Neuronal stem cell (in vitro differentiated cells): ENCODE measurements at regions not wholly inside any gene's neighbourhood (a gene's known extent, or its start where the extent isn't known, plus 50 kb on each side); places are given as distances from the start of the nearest gene placed in this dataset.
A peak's percentile ranks its signal among the peaks of the same experiment; 100 is the strongest.

ENCODE experiments used
- DNase-seq: peaks from one replicate; pipeline ENCODE4 v3.0.0-alpha.2; 2013; ENCODE audit warnings: low spot score
- H2AFZ ChIP-seq: one replicate; pipeline ENCODE4 v1.6.1; 2013; ENCODE audit warnings: mild to moderate bottlenecking, low read length, inconsistent platforms
- H2AK5ac ChIP-seq: 2 replicates; pipeline ENCODE4 v1.6.1; 2013; ENCODE audit warnings: low read depth, mild to moderate bottlenecking, inconsistent platforms, low read length, moderate library complexity, mixed read lengths
- H2BK120ac ChIP-seq: 2 replicates; pipeline ENCODE4 v1.6.1; 2013; ENCODE audit warnings: low read depth, mild to moderate bottlenecking, inconsistent platforms, low read length, moderate library complexity, mixed read lengths
- H2BK12ac ChIP-seq: one replicate; pipeline ENCODE4 v1.6.1; 2013; ENCODE audit warnings: low read length, inconsistent platforms
- H2BK15ac ChIP-seq: 2 replicates; pipeline ENCODE4 v1.6.1; 2013; ENCODE audit warnings: mild to moderate bottlenecking, low read length, inconsistent platforms, mixed read lengths
- H2BK5ac ChIP-seq: one replicate; pipeline ENCODE4 v1.6.1; 2013; ENCODE audit warnings: inconsistent platforms, mild to moderate bottlenecking, low read length, moderate library complexity
- H3K14ac ChIP-seq: one replicate; pipeline ENCODE4 v1.6.1; 2013; ENCODE audit warnings: low read length, inconsistent platforms
- H3K18ac ChIP-seq: 2 replicates; pipeline ENCODE4 v1.6.1; 2013; ENCODE audit warnings: low read length, inconsistent platforms
- H3K23ac ChIP-seq: 2 replicates; pipeline ENCODE4 v1.6.1; 2013; ENCODE audit warnings: low read depth, mild to moderate bottlenecking, mixed read lengths, low read length, inconsistent platforms; ENCODE audit not compliant: poor library complexity
- H3K27ac ChIP-seq: replicated peaks from 3 replicates; pipeline ENCODE4 v1.5.1; 2013; ENCODE audit warnings: low read length, inconsistent platforms
- H3K27me3 ChIP-seq, 3 experiments: 2 replicates each; pipeline ENCODE4 v1.6.1; 2013; ENCODE audit warnings: low read length in 3 of 3, mild to moderate bottlenecking in 2 of 3, inconsistent platforms in 1 of 3, low read depth in 1 of 3, mixed read lengths in 1 of 3, moderate library complexity in 1 of 3; ENCODE audit not compliant: control insufficient read depth in 3 of 3, insufficient read depth in 3 of 3
- H3K36me3 ChIP-seq, 2 donors: replicated peaks in 1 of 2; 2 replicates each; pipeline ENCODE4 v1.6.1; 2013; ENCODE audit warnings: low read length in 2 of 2; ENCODE audit not compliant: control insufficient read depth in 2 of 2, insufficient read depth in 2 of 2
- H3K4ac ChIP-seq: 2 replicates; pipeline ENCODE4 v1.6.1; 2013; ENCODE audit warnings: inconsistent platforms, mild to moderate bottlenecking, low read length, moderate library complexity
- H3K4me1 ChIP-seq, 2 donors: 1 replicate in 1 of 2; 2 replicates in 1 of 2; pipeline ENCODE4 v1.6.1; 2013; ENCODE audit warnings: low read length in 2 of 2, low read depth in 1 of 2; ENCODE audit not compliant: control insufficient read depth in 2 of 2, insufficient read depth in 1 of 2
- H3K4me2 ChIP-seq: one replicate; pipeline ENCODE4 v1.6.1; 2013; ENCODE audit warnings: mild to moderate bottlenecking, low read length, inconsistent platforms; ENCODE audit not compliant: insufficient read depth, poor library complexity, severe bottlenecking
- H3K4me3 ChIP-seq, 2 donors: 2 replicates each; pipeline ENCODE4 v1.5.1; 2013; ENCODE audit warnings: low read length in 2 of 2, mild to moderate bottlenecking in 2 of 2, inconsistent platforms in 1 of 2, moderate library complexity in 1 of 2
- H3K79me1 ChIP-seq: one replicate; pipeline ENCODE4 v1.6.1; 2013; ENCODE audit warnings: low read depth, mild to moderate bottlenecking, inconsistent platforms, low read length, moderate library complexity
- H3K9ac ChIP-seq: one replicate; pipeline ENCODE4 v1.6.1; 2013; ENCODE audit warnings: mild to moderate bottlenecking, low read depth, low read length, inconsistent platforms; ENCODE audit not compliant: poor library complexity
- H3K9me3 ChIP-seq, 2 donors: replicated peaks in 1 of 2; 2 replicates each; pipeline versions ENCODE3 to v1.6.1; 2013; ENCODE audit warnings: low read length in 2 of 2, mild to moderate bottlenecking in 2 of 2, inconsistent platforms in 1 of 2, low read depth in 1 of 2, mixed read lengths in 1 of 2, moderate library complexity in 1 of 2; ENCODE audit not compliant: control insufficient read depth in 2 of 2, insufficient read depth in 1 of 2
- H4K8ac ChIP-seq: one replicate; pipeline ENCODE4 v1.6.1; 2013; ENCODE audit warnings: low read depth, mild to moderate bottlenecking, inconsistent platforms, low read length, moderate library complexity
- H4K91ac ChIP-seq: one replicate; pipeline ENCODE4 v1.6.1; 2013; ENCODE audit warnings: low read length, low read depth, mild to moderate bottlenecking, inconsistent platforms; ENCODE audit not compliant: poor library complexity
- WGBS, 2 donors: extraction: QIAGEN DNeasy Blood & Tissue Kit; methylation state at CpG; one replicate each; pipeline ENCODE4 v1.1.7; 2013; ENCODE audit warnings: missing lambda C conversion rate in 2 of 2, mixed read lengths in 1 of 2; ENCODE audit not compliant: insufficient read length in 2 of 2, insufficient replicate concordance in 1 of 2; ENCODE audit errors: extremely low coverage in 2 of 2; 5-methylcytosine and 5-hydroxymethylcytosine counted together

DNA sequence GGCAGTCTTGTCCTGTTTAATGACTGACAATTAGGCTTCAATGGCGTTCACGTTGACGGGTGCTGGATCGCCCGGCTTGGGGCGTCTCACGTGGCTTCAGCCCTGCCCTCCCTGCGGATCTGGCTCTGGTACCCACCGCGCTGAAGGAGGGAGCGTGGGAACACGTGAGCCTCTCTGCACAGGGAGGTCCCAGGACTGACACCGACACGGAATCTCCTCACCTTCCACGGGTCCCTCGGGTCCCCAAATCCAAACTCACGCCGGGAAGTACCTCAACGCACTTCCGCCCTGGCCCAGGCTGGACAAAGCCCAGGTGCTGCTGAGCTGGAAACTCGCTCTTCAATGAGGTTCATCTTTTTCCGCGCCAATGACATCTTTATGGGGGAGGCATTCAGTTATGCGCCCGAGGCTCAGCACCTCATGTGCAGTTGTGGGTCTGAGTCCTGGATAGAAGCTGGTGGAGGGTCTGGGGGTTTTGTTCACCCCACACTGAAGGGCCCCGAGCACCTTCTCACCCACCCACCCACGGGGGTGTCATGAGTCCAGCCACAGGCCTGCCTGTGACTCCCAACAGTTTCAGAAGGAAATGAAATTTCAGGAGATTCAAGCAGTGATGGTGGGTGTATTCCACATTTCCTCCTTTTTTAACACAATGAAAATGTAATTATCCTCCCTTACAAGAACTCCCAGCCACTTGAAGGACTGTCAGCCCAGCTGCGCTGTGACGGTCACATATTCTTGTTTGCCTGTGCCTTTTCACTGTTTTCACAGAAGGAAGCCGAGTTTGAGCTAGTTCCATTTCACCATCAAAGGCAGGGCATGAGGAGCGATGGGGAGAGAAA is 251.7 kb upstream of the SFSWAP start:
- no peak overlapping the region for H2AK5ac ChIP-seq
- no peak overlapping the region for H3K9ac ChIP-seq
- H2BK120ac ChIP-seq = no peak overlapping the region
- H3K4me3 ChIP-seq = no peak overlapping the region
- no peak overlapping the region for H2BK12ac ChIP-seq
- no peak overlapping the region for H3K14ac ChIP-seq
- no peaks in the 10 kb centered on the region for H3K36me3 ChIP-seq
- peak overlapping the region; percentile 53 for H3K18ac ChIP-seq
- WGBS, 2 donors = no CpG with 5 or more reads among the region's 31 CpGs
- peak overlapping the region; percentile 76 for H2AFZ ChIP-seq
- H3K4ac ChIP-seq = no peak overlapping the region
- no peak for DNase-seq
- H4K91ac ChIP-seq = no peak overlapping the region
- no peaks in the 10 kb centered on the region for H3K9me3 ChIP-seq
- no peak overlapping the region for H3K27ac ChIP-seq
- peak overlapping the region; percentile 25 for H3K23ac ChIP-seq
- no peaks in the 10 kb centered on the region for H3K79me1 ChIP-seq
- no peaks in the 10 kb centered on the region for H3K27me3 ChIP-seq
- no peak overlapping the region for H2BK5ac ChIP-seq
- H2BK15ac ChIP-seq = peak overlapping the region; percentile 35
- H4K8ac ChIP-seq = no peak overlapping the region
- H3K4me1 ChIP-seq = peaks cover 4 to 16% of the 10 kb centered on the region in 2 donors
- no peak overlapping the region for H3K4me2 ChIP-seq

DNA sequence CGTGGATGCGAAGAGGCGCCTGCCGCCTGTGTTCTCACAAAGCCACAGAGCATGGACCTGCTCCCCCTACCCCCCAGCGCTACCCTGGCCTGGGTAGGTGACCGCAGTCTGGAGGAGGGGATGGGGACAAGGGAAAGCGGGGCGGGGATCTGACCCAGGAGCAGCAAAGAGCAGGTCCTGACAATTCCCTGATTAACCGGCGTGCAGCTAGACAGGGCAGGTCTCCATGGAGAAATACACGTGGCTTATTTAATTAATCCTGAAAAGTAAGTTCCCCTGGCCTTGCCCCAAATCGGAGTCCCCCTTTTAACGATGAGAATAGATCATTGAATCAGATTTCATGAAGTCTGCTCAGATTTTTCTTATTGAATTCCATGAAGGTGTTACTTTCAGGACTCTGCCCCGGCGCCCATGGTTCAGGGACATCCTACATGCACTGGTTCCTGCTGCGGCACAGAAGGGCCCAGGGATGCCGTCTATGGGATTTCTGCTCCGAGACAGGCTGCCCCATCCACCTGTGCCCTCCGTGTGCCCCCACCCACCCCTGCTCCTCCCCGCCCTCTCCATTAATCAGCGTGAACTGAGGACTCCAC is 251.0 kb upstream of the SFSWAP start:
- WGBS, 2 donors = no CpG with 5 or more reads among the region's 21 CpGs
- no peak overlapping the region for H2AK5ac ChIP-seq

DNA sequence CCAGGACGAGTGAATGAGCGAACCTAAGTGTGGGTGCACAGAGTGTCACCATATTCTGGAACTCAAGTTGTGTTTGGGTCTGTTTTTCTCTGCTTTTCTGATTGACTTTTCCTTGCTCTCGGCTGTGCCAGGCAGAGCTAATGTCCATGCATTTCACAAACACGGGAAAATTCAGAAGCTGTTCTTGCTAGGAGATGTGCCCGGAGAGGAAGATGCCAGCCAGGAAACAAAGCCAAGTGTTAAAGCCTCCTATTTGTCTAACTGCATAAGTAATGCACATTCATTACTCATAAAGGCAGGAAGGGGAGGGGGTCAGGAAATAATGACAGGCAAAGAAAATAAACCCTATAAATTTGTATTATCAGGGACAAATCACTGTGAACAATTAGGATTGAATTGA is 250.4 kb upstream of the SFSWAP start:
- no peak overlapping the region for H3K4me3 ChIP-seq
- peaks cover 3 to 13% of the 10 kb centered on the region in 2 donors for H3K4me1 ChIP-seq
- no peak overlapping the region for H2BK5ac ChIP-seq
- no peak overlapping the region for H2BK12ac ChIP-seq
- H3K18ac ChIP-seq = no peak overlapping the region
- no peaks in the 10 kb centered on the region for H3K27me3 ChIP-seq
- H3K9me3 ChIP-seq = no peaks in the 10 kb centered on the region
- WGBS, 2 donors = no CpG with 5 or more reads among the region's 5 CpGs
- no peaks in the 10 kb centered on the region for H3K79me1 ChIP-seq
- H2AFZ ChIP-seq = peak overlapping the region; percentile 26
- H2BK15ac ChIP-seq = no peak overlapping the region
- H2AK5ac ChIP-seq = no peak overlapping the region
- H4K91ac ChIP-seq = no peak overlapping the region
- H3K23ac ChIP-seq = no peak overlapping the region
- no peak overlapping the region for H3K9ac ChIP-seq
- no peak overlapping the region for H3K14ac ChIP-seq
- no peak overlapping the region for H3K4ac ChIP-seq
- H3K27ac ChIP-seq = no peak overlapping the region
- H4K8ac ChIP-seq = no peak overlapping the region
- no peak for DNase-seq
- no peaks in the 10 kb centered on the region for H3K36me3 ChIP-seq
- no peak overlapping the region for H2BK120ac ChIP-seq
- no peak overlapping the region for H3K4me2 ChIP-seq

More for the DNA sequence above, 251.0 kb upstream of the SFSWAP start:
- no peak for DNase-seq
- H2BK15ac ChIP-seq = peak overlapping the region; percentile 35
- H2BK120ac ChIP-seq = no peak overlapping the region
- H3K9ac ChIP-seq = no peak overlapping the region
- no peak overlapping the region for H3K14ac ChIP-seq
- H3K9me3 ChIP-seq = no peaks in the 10 kb centered on the region
- no peaks in the 10 kb centered on the region for H3K79me1 ChIP-seq
- H3K23ac ChIP-seq = no peak overlapping the region
- H3K27me3 ChIP-seq = no peaks in the 10 kb centered on the region
- no peak overlapping the region for H2BK12ac ChIP-seq
- H2AFZ ChIP-seq = peak overlapping the region; percentile 76
- no peak overlapping the region for H3K4ac ChIP-seq
- H4K91ac ChIP-seq = no peak overlapping the region
- H3K4me3 ChIP-seq = no peak overlapping the region
- no peak overlapping the region for H3K18ac ChIP-seq
- H3K4me2 ChIP-seq = no peak overlapping the region
- peaks cover 3 to 13% of the 10 kb centered on the region in 2 donors for H3K4me1 ChIP-seq
- no peak overlapping the region for H3K27ac ChIP-seq
- H4K8ac ChIP-seq = no peak overlapping the region
- H3K36me3 ChIP-seq = no peaks in the 10 kb centered on the region
- no peak overlapping the region for H2BK5ac ChIP-seq

DNA sequence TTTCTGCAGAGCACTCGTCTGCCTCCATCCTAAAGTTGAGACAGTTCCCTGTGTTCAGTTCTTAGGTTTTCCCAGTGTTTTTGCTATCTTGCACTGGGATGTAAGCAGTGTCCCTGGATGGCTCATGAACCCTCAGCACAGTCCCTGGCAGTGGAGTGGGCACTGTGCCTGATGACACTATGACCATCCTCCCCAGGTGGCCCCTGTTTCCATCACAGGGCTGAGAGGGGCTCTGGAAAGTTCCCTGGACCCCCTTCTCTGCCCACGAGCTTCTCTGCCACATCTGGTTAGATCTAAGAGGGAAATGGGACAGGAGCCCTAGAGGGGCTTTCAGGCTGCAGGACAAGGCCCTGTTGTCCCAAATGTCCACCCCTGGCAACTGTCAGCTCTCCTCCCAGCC is 249.8 kb upstream of the SFSWAP start:
- H3K4me1 ChIP-seq = peaks cover 3 to 13% of the 10 kb centered on the region in 2 donors
- H2BK120ac ChIP-seq = no peak overlapping the region
- no peak overlapping the region for H3K4ac ChIP-seq
- no peak overlapping the region for H3K18ac ChIP-seq
- no peak overlapping the region for H2BK12ac ChIP-seq
- H3K14ac ChIP-seq = no peak overlapping the region
- no peak for DNase-seq
- no peak overlapping the region for H4K8ac ChIP-seq
- no peak overlapping the region for H3K9ac ChIP-seq
- no peak overlapping the region for H3K23ac ChIP-seq
- H3K4me3 ChIP-seq = no peak overlapping the region
- no peaks in the 10 kb centered on the region for H3K79me1 ChIP-seq
- no peak overlapping the region for H3K27ac ChIP-seq
- H3K36me3 ChIP-seq = no peaks in the 10 kb centered on the region
- H4K91ac ChIP-seq = no peak overlapping the region
- no peak overlapping the region for H3K4me2 ChIP-seq
- no peak overlapping the region for H2AK5ac ChIP-seq
- H3K9me3 ChIP-seq = no peaks in the 10 kb centered on the region
- H2BK5ac ChIP-seq = no peak overlapping the region
- WGBS, 2 donors = no CpG with 5 or more reads among the region's 2 CpGs
- H2BK15ac ChIP-seq = no peak overlapping the region
- no peaks in the 10 kb centered on the region for H3K27me3 ChIP-seq
- no peak overlapping the region for H2AFZ ChIP-seq
